GM12878 (cell line): ENCODE measurements at regions not wholly inside any gene's neighbourhood (a gene's known extent, or its start where the extent isn't known, plus 50 kb on each side); places are given as distances from the start of the nearest gene placed in this dataset.

Source experiments
- ATAC-seq: fragments of 200-7000 bp; cut with Tn5 transposase; 3 replicates; pipeline ENCODE4 v1.9.1; 2020; ENCODE audit warnings: mild to moderate bottlenecking, moderate library complexity
- BruUV-seq: library from RNA; stranded (reverse); fragments of 400-500 nt; replicated peaks from 2 replicates; lab custom pipeline; 2021; lab: Mats Ljungman, UMichigan
- CTCF ChIA-PET: fragments of 300-600 bp; sonication (Branson Sonifier 250); formaldehyde crosslinking; extraction: SDS; loops from one replicate; lab custom pipeline; 2021; ENCODE audit warnings: inconsistent platforms; lab: Yijun Ruan, JAX
- POLR2A ChIA-PET: fragments of 350-600 bp; formaldehyde crosslinking; extraction: SDS; loops from one replicate; lab custom pipeline; 2021; ENCODE audit warnings: inconsistent platforms; lab: Charles Lee
- RAD21 ChIA-PET: fragments of 300-600 bp; sonication (Branson Sonifier 250); formaldehyde crosslinking; loops from one replicate; lab custom pipeline; 2023; ENCODE audit warnings: antibody characterized with exemption; ENCODE audit not compliant: unreplicated experiment; lab: Charles Lee
- SMC1A ChIA-PET: fragments of 300-600 bp; sonication (Branson Sonifier 250); formaldehyde crosslinking; loops from one replicate; lab custom pipeline; 2023; ENCODE audit not compliant: unreplicated experiment, uncharacterized antibody; lab: Charles Lee
- DNase-seq: peaks from one replicate; pipeline ENCODE4 v3.0.0-alpha.2; 2011; ENCODE audit warnings: low read depth, low spot score
- FAIRE-seq: peaks from 3 replicates; lab custom pipeline; 2011; peaks lifted over from hg19 to GRCh38; lab: Jason Lieb, UNC
- H2AFZ ChIP-seq: 2 replicates; pipeline ENCODE4 v1.6.0; 2011; ENCODE audit warnings: low read depth, low read length, control low read depth; ENCODE audit not compliant: control insufficient read depth
- H3K27ac ChIP-seq: 2 replicates; pipeline ENCODE4 v1.5.1; 2011; ENCODE audit warnings: control low read depth; ENCODE audit not compliant: control insufficient read depth, insufficient read depth
- H3K27me3 ChIP-seq, 2 experiments: replicated peaks in 1 of 2; 2 replicates each; pipeline versions ENCODE4 v1.6.0 to v1.6.1; 2011; ENCODE audit warnings: low read length in 1 of 2; ENCODE audit not compliant: control insufficient read depth in 2 of 2, insufficient read depth in 2 of 2
- H3K36me3 ChIP-seq, 2 experiments: 2 replicates each; pipeline ENCODE4 v1.5.1; 2011; ENCODE audit warnings: low read length in 1 of 2; ENCODE audit not compliant: control insufficient read depth in 2 of 2, insufficient read depth in 2 of 2
- H3K4me1 ChIP-seq: 2 replicates; pipeline ENCODE4 v1.6.1; 2011; ENCODE audit warnings: mild to moderate bottlenecking, low read length, moderate library complexity, mixed read lengths; ENCODE audit not compliant: control insufficient read depth, insufficient read depth
- H3K4me2 ChIP-seq: 2 replicates; pipeline ENCODE4 v1.6.0; 2011; ENCODE audit warnings: control low read depth; ENCODE audit not compliant: control insufficient read depth, insufficient read depth
- H3K4me3 ChIP-seq: fragments of 200-600 bp; sonication (generic); 2 replicates; pipeline ENCODE4 v1.5.1; 2016
- H3K79me2 ChIP-seq: 2 replicates; pipeline ENCODE4 v1.6.0; 2011; ENCODE audit warnings: low read length; ENCODE audit not compliant: control insufficient read depth, insufficient read depth
- H3K9ac ChIP-seq: 2 replicates; pipeline ENCODE4 v1.8.0; 2011; ENCODE audit warnings: low read length, control low read depth, mixed read lengths; ENCODE audit not compliant: control insufficient read depth, insufficient read depth
- H3K9me3 ChIP-seq: replicated peaks from 3 replicates; pipeline ENCODE4 v1.5.1; 2011; ENCODE audit warnings: mild to moderate bottlenecking, low read length; ENCODE audit not compliant: control insufficient read depth, insufficient read depth
- H4K20me1 ChIP-seq: 2 replicates; pipeline ENCODE4 v1.6.0; 2011; ENCODE audit not compliant: control insufficient read depth, insufficient read depth
- CBFB ChIP-seq: IDR thresholded peaks from 2 replicates; pipeline ENCODE4 v1.6.1; 2016; ENCODE audit warnings: antibody characterized with exemption, low read depth
- CEBPZ ChIP-seq: fragments of 150-350 bp; IDR thresholded peaks from 2 replicates; pipeline ENCODE4 v1.6.1; 2016; ENCODE audit warnings: low read depth, low read length
- E2F4 ChIP-seq: IDR thresholded peaks from 2 replicates; pipeline ENCODE4 v1.6.1; 2012; ENCODE audit warnings: low read depth, low read length, improper control_type of control experiment
- EZH2 ChIP-seq: IDR thresholded peaks from 2 replicates; pipeline ENCODE4 v1.6.1; 2012; ENCODE audit warnings: low read depth, mild to moderate bottlenecking, control low read depth, inconsistent platforms, low read length, borderline replicate concordance; ENCODE audit not compliant: control insufficient read depth
- IRF4 ChIP-seq: IDR thresholded peaks from 2 replicates; pipeline ENCODE4 v1.6.1; 2011; ENCODE audit warnings: low read depth, low read length
- JUNB ChIP-seq: IDR thresholded peaks from 2 replicates; pipeline ENCODE4 v1.6.1; 2016; ENCODE audit warnings: antibody characterized with exemption, mild to moderate bottlenecking
- MEF2A ChIP-seq: IDR thresholded peaks from 2 replicates; pipeline ENCODE4 v1.6.1; 2011; ENCODE audit warnings: low read depth, mild to moderate bottlenecking, low read length, moderate library complexity; ENCODE audit not compliant: insufficient read depth
- MEF2B ChIP-seq: fragments of 450-650 bp; IDR thresholded peaks from 2 replicates; pipeline ENCODE4 v1.6.1; 2018; ENCODE audit warnings: mild to moderate bottlenecking, moderate library complexity; ENCODE audit not compliant: partially characterized antibody, poor library complexity, severe bottlenecking
- MYB ChIP-seq: fragments of 150-350 bp; IDR thresholded peaks from 2 replicates; pipeline ENCODE4 v1.6.1; 2014; ENCODE audit warnings: mild to moderate bottlenecking, low read depth, low read length, borderline replicate concordance
- MYC ChIP-seq: IDR thresholded peaks from 2 replicates; pipeline ENCODE4 v1.6.1; 2011; ENCODE audit warnings: mild to moderate bottlenecking, low read length, moderate library complexity, inconsistent platforms; ENCODE audit not compliant: insufficient read depth, insufficient replicate concordance, insufficient read length, severe bottlenecking
- NBN ChIP-seq: fragments of 450-650 bp; IDR thresholded peaks from 2 replicates; pipeline ENCODE4 v1.6.1; 2016
- NKRF ChIP-seq: fragments of 450-650 bp; conservative IDR thresholded peaks from 2 replicates; pipeline ENCODE4 v1.6.1; 2017; ENCODE audit warnings: mild to moderate bottlenecking, moderate library complexity
- NRF1 ChIP-seq: conservative IDR thresholded peaks from 2 replicates; pipeline ENCODE4 v1.6.1; 2011; ENCODE audit warnings: mild to moderate bottlenecking, low read depth, low read length, improper control_type of control experiment
- YBX1 ChIP-seq: fragments of 450-650 bp; IDR thresholded peaks from 2 replicates; pipeline ENCODE4 v1.6.1; 2016; ENCODE audit warnings: antibody characterized with exemption
- ZSCAN29 ChIP-seq: fragments of 450-650 bp; IDR thresholded peaks from 2 replicates; pipeline ENCODE4 v1.6.1; 2017; ENCODE audit warnings: mild to moderate bottlenecking, moderate library complexity
- WGBS: methylation state at CpG from one replicate; pipeline ENCODE4 v1.1.6; 2016; ENCODE audit warnings: low lambda C conversion rate; ENCODE audit not compliant: insufficient replicate concordance, insufficient coverage; ENCODE audit errors: missing lambda C conversion rate; 5-methylcytosine and 5-hydroxymethylcytosine counted together
- in situ Hi-C: fragments of 300-500 bp; cut with MboI; formaldehyde crosslinking; loops from 9 replicates; pipeline ENCODE4 v1.14.3; 2018; ENCODE audit warnings: mixed read lengths
- intact Hi-C: fragments of 100-400 bp; cut with micrococcal nuclease; formaldehyde crosslinking; loops from one replicate; pipeline ENCODE4 v1.14.2; 2022; ENCODE audit not compliant: unreplicated experiment

- Histone ChIP-seq H3K4me3 (no peak overlapping the region), H3K9me3 (no peaks in the 10 kb centered on the region), H3K4me1 (no peaks in the 10 kb centered on the region), H3K9ac (no peak overlapping the region), H3K27ac (no peak overlapping the region), H4K20me1 (no peaks in the 10 kb centered on the region), H3K79me2 (no peaks in the 10 kb centered on the region), H3K27me3 (no peaks in the 10 kb centered on the region), H2AFZ (no peak overlapping the region), H3K36me3 (no peaks in the 10 kb centered on the region), H3K4me2 (no peak overlapping the region)
- RAD21 ChIA-PET, result interaction anchor here (1.3 kb wide), 1 partner anchor 9 kb away, joined by 3 read pairs; no protein-coding TSS in a partner anchor
- SMC1A ChIA-PET, result no interaction called here
- POLR2A ChIA-PET, result no interaction called here
- FAIRE-seq (no peak), DNase-seq (no peak), ATAC-seq (no peak)
- in situ Hi-C loops, result no loop called here
- TF ChIP-seq ZSCAN29 (no peak), YBX1 (no peak), EZH2 (no peak), MYC (no peak), IRF4 (no peak), MYB (no peak), NBN (no peak), E2F4 (no peak), CBFB (no peak), NKRF (no peak), MEF2A (no peak), CEBPZ (no peak), JUNB (no peak), MEF2B (no peak), NRF1 (no peak)
- WGBS, result 49% methylated on average over 6 of the region's 6 CpGs
- intact Hi-C loops, result no loop called here
- CTCF ChIA-PET, result interaction anchor here (1.0 kb wide), 1 partner anchor 8 kb away, joined by 4 read pairs; no protein-coding TSS in a partner anchor
- no TSS peak for BruUV-seq
Measured at GRCh38 chrX:42247241-42247640, 323.9 kb upstream of the CASK start.
